A673 (cell line): ENCODE measurements at regions not wholly inside any gene's neighbourhood (a gene's known extent, or its start where the extent isn't known, plus 50 kb on each side); places are given as distances from the start of the nearest gene placed in this dataset.

Source experiments
- BruUV-seq: library from RNA; stranded (reverse); fragments of 400-500 nt; replicated peaks from 2 replicates; lab custom pipeline; 2021; lab: Mats Ljungman, UMichigan
- CTCF ChIA-PET: fragments of 300-600 bp; sonication (Branson Sonifier 250); formaldehyde crosslinking; loops from one replicate; lab custom pipeline; 2022; ENCODE audit warnings: antibody characterized with exemption; lab: Charles Lee
- POLR2A ChIA-PET: fragments of 300-600 bp; sonication (Branson Sonifier 250); formaldehyde crosslinking; loops from one replicate; lab custom pipeline; 2022; ENCODE audit warnings: antibody characterized with exemption; ENCODE audit not compliant: low non-redundant PET; lab: Charles Lee
- DNase-seq: peaks from one replicate; pipeline ENCODE4 v3.0.0-alpha.2; 2015; ENCODE audit warnings: low spot score
- H3K27ac ChIP-seq: fragments of 200-600 bp; sonication (generic); 2 replicates; pipeline ENCODE4 v1.5.1; 2016; ENCODE audit warnings: mixed run types, low read depth, mild to moderate bottlenecking, mixed read lengths, antibody characterized with exemption, low read length; ENCODE audit not compliant: poor library complexity, severe bottlenecking
- H3K27me3 ChIP-seq: fragments of 200-600 bp; sonication (generic); replicated peaks from 2 replicates; pipeline ENCODE4 v1.6.1; 2017; ENCODE audit warnings: mixed run types, low read depth, mild to moderate bottlenecking, mixed read lengths, antibody characterized with exemption, low read length; ENCODE audit not compliant: insufficient read depth, poor library complexity
- H3K36me3 ChIP-seq: fragments of 200-600 bp; sonication (generic); 2 replicates; pipeline ENCODE4 v1.6.1; 2016; ENCODE audit warnings: mixed run types, mild to moderate bottlenecking, mixed read lengths, antibody characterized with exemption, low read length; ENCODE audit not compliant: insufficient read depth, poor library complexity, severe bottlenecking
- H3K4me1 ChIP-seq: fragments of 200-600 bp; sonication (generic); 2 replicates; pipeline ENCODE4 v1.6.1; 2017; ENCODE audit warnings: mixed run types, mild to moderate bottlenecking, mixed read lengths, antibody characterized with exemption, low read length; ENCODE audit not compliant: insufficient read depth, poor library complexity, severe bottlenecking
- H3K4me3 ChIP-seq: fragments of 200-600 bp; sonication (generic); 2 replicates; pipeline ENCODE4 v1.5.1; 2016; ENCODE audit warnings: low read depth, mixed run types, mild to moderate bottlenecking, mixed read lengths, low read length; ENCODE audit not compliant: poor library complexity, severe bottlenecking
- H3K9me3 ChIP-seq: fragments of 200-600 bp; sonication (generic); 2 replicates; pipeline ENCODE4 v1.6.1; 2016; ENCODE audit warnings: mixed run types, low read depth, mild to moderate bottlenecking, mixed read lengths, antibody characterized with exemption, low read length; ENCODE audit not compliant: poor library complexity, severe bottlenecking
- EZH2 ChIP-seq: fragments of 200-600 bp; sonication (generic); IDR thresholded peaks from 2 replicates; pipeline ENCODE4 v1.6.1; 2017; ENCODE audit warnings: borderline replicate concordance, low read depth, mild to moderate bottlenecking, mixed read lengths, antibody characterized with exemption, low read length; ENCODE audit not compliant: poor library complexity, severe bottlenecking
- intact Hi-C: fragments of 100-400 bp; cut with micrococcal nuclease; formaldehyde crosslinking; loops from one replicate; pipeline ENCODE4 v1.10.0; 2022; ENCODE audit not compliant: unreplicated experiment
- TF ChIP-seq, protein P1 (sequence below): fragments of 300-800, 200-600 bp; sonication (generic); conservative IDR thresholded peaks from 2 replicates; pipeline ENCODE4 v1.5.1; 2017; ENCODE audit warnings: low read depth, mild to moderate bottlenecking, antibody characterized with exemption, low read length, moderate library complexity, mixed read lengths

DNA sequence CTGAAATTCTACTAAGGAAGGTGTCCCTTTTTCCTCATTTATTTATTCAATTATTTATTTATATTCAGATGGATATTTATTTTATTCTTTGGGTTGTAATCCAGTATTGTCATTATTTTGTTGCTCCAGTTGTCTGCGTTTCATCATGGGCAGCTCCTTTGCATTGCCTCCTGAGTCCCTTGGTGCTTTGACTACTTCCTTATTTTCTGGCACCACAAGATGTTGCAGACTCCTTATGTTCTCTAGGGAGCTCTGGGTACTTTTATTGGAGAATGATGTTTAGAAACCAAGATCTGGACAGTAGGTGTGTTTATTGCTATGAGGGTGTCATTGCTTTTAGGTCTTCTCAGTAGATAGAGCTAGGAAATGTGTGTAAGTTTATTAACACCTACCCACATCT, 59.9 kb upstream of the ERRFI1 start:
- intact Hi-C loops = no loop called here
- BruUV-seq = no TSS peak
- H3K27me3 ChIP-seq = peaks cover 3% of the 10 kb centered on the region
- peaks cover 19% of the 10 kb centered on the region for H3K4me1 ChIP-seq
- no peak overlapping the region for H3K27ac ChIP-seq
- ChIA-PET CTCF (interaction anchor here (0.6 kb wide), 1 partner anchor 19 kb away, joined by 5 read pairs; no protein-coding TSS in a partner anchor), POLR2A (no interaction called here)
- no peaks in the 10 kb centered on the region for H3K36me3 ChIP-seq
- no peak for DNase-seq
- TF ChIP-seq EZH2 = no peak
- TF ChIP-seq, protein P1, sequence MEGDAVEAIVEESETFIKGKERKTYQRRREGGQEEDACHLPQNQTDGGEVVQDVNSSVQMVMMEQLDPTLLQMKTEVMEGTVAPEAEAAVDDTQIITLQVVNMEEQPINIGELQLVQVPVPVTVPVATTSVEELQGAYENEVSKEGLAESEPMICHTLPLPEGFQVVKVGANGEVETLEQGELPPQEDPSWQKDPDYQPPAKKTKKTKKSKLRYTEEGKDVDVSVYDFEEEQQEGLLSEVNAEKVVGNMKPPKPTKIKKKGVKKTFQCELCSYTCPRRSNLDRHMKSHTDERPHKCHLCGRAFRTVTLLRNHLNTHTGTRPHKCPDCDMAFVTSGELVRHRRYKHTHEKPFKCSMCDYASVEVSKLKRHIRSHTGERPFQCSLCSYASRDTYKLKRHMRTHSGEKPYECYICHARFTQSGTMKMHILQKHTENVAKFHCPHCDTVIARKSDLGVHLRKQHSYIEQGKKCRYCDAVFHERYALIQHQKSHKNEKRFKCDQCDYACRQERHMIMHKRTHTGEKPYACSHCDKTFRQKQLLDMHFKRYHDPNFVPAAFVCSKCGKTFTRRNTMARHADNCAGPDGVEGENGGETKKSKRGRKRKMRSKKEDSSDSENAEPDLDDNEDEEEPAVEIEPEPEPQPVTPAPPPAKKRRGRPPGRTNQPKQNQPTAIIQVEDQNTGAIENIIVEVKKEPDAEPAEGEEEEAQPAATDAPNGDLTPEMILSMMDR = no peak
- no peak overlapping the region for H3K4me3 ChIP-seq
- no peaks in the 10 kb centered on the region for H3K9me3 ChIP-seq

DNA sequence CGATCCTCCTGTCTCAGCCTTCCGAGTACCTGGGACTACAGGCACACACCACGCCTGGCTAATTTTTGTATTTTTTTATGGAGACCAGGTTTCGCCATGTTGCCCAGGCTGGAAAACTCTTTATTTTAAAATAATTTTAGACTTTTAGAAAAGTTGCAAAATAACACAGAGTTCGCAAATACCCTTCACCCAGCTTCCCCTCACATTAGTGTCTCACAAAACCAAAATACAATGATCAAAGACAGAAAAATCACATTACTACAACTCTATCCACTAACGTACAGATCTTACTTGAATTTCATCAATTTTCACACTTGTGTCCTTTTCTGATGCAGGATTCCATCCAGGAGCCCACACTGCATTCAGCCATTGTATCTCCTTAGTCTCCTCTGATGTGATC, 58.8 kb upstream of the ERRFI1 start:
- CTCF ChIA-PET = no interaction called here
- TF ChIP-seq EZH2 = no peak
- TF ChIP-seq, protein P1 = no peak
- POLR2A ChIA-PET = no interaction called here
- no peaks in the 10 kb centered on the region for H3K36me3 ChIP-seq
- no peaks in the 10 kb centered on the region for H3K9me3 ChIP-seq
- DNase-seq = no peak
- peaks cover 7% of the 10 kb centered on the region for H3K4me1 ChIP-seq
- no peak overlapping the region for H3K4me3 ChIP-seq
- no peak overlapping the region for H3K27ac ChIP-seq
- intact Hi-C loops = no loop called here
- H3K27me3 ChIP-seq = peaks cover 3% of the 10 kb centered on the region
- BruUV-seq = no TSS peak

DNA sequence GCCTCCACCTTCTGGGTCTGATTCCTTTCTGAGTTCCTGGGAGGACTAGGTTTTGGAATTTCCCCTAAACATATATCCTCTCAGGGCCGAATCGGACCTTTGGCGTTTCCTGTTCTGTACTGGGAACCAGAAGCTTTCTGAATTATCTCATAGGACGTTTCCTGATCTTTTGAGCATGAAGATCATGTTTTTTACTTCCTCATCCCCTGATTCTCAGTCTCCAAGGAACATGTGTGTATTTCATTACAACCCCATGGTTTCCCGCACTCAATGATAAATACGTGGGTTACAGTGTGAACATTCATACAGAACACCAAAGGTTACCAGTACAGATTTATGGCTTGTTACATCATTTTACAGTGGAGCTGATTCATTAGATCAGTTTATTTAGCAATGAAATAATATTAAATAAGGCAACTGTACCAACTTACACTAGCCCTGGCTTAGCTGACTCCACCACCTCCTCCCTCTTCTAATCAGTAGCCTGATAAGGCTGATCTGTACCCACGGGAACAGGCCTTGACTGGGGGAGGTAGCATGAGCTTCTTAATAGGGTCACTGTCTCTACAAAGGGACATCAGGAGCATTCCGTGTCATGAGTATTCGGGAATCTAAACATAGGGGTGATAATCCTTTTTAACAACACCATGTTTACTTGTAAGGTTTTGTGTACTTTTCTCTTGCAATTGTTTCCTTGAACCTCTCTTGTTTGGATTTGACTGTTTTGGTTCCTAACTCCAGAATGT, 57.8 kb upstream of the ERRFI1 start:
- no peaks in the 10 kb centered on the region for H3K36me3 ChIP-seq
- no peak overlapping the region for H3K4me3 ChIP-seq
- H3K27ac ChIP-seq = no peak overlapping the region
- ChIA-PET POLR2A (no interaction called here), CTCF (no interaction called here)
- DNase-seq = no peak
- no TSS peak for BruUV-seq
- peaks cover 3% of the 10 kb centered on the region for H3K27me3 ChIP-seq
- TF ChIP-seq, protein P1 = no peak
- TF ChIP-seq EZH2 = no peak
- H3K4me1 ChIP-seq = no peaks in the 10 kb centered on the region
- intact Hi-C loops = no loop called here
- no peaks in the 10 kb centered on the region for H3K9me3 ChIP-seq
